Nephron (organoid): ENCODE measurements at regions not wholly inside any gene's neighbourhood (a gene's known extent, or its start where the extent isn't known, plus 50 kb on each side); places are given as distances from the start of the nearest gene placed in this dataset.

Experiments
- H3K27ac Mint-ChIP-seq, 3 experiments: 2 replicates each; pipeline ENCODE4 v1.8.0; 2020; ENCODE audit warnings: mixed read lengths in 3 of 3, mild to moderate bottlenecking in 2 of 3, moderate library complexity in 1 of 3
- H3K27me3 Mint-ChIP-seq: 2 replicates; pipeline ENCODE4 v1.8.0; 2021; ENCODE audit warnings: low read depth, mild to moderate bottlenecking, moderate library complexity, mixed read lengths
- H3K36me3 Mint-ChIP-seq: 2 replicates; pipeline ENCODE4 v1.8.0; 2020; ENCODE audit warnings: low read depth, mixed read lengths
- H3K4me1 Mint-ChIP-seq: 2 replicates; pipeline ENCODE4 v1.8.0; 2020; ENCODE audit warnings: mixed read lengths
- H3K4me3 Mint-ChIP-seq, 3 experiments: 2 replicates each; pipeline ENCODE4 v1.8.0; 2020; ENCODE audit warnings: mild to moderate bottlenecking in 3 of 3, mixed read lengths in 3 of 3, moderate library complexity in 2 of 3
- H3K9me3 Mint-ChIP-seq: 2 replicates; pipeline ENCODE4 v1.8.0; 2020; ENCODE audit warnings: mixed read lengths
- TF ChIP-seq, protein P1 (sequence below), 3 experiments: fragments of 200-600 bp; sonication (generic); IDR thresholded peaks; one replicate each; pipeline ENCODE4 v1.5.0; 2021; ENCODE audit warnings: antibody characterized with exemption in 3 of 3; ENCODE audit not compliant: unreplicated experiment in 3 of 3

DNA sequence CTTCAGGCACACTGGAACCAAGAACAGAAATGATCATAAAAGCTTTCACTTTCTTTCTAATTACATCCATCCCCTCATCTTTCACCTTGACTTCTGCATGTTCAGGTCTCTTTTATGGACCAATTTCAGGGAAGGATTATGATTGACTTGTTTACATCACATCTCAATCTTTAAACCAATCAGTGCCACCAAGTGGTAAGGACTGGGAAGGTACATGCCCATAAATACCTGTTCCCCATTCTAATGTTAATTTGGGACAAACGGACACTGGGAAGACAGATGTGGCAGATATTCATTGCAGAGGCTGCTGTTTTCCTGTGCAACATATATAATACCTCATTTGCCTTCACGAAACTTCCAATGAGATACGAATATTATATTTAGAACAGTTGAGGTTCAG, 978.1 kb downstream of the GALC start:
- H3K27me3 Mint-ChIP-seq = no peaks in the 10 kb centered on the region
- H3K27ac Mint-ChIP-seq = no peak overlapping the region
- no peaks in the 10 kb centered on the region for H3K36me3 Mint-ChIP-seq
- H3K9me3 Mint-ChIP-seq = peaks cover 6% of the 10 kb centered on the region
- H3K4me1 Mint-ChIP-seq = no peaks in the 10 kb centered on the region
- TF ChIP-seq, protein P1, sequence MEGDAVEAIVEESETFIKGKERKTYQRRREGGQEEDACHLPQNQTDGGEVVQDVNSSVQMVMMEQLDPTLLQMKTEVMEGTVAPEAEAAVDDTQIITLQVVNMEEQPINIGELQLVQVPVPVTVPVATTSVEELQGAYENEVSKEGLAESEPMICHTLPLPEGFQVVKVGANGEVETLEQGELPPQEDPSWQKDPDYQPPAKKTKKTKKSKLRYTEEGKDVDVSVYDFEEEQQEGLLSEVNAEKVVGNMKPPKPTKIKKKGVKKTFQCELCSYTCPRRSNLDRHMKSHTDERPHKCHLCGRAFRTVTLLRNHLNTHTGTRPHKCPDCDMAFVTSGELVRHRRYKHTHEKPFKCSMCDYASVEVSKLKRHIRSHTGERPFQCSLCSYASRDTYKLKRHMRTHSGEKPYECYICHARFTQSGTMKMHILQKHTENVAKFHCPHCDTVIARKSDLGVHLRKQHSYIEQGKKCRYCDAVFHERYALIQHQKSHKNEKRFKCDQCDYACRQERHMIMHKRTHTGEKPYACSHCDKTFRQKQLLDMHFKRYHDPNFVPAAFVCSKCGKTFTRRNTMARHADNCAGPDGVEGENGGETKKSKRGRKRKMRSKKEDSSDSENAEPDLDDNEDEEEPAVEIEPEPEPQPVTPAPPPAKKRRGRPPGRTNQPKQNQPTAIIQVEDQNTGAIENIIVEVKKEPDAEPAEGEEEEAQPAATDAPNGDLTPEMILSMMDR (IDR thresholded peaks at IDR 0.05; ENCODE audit: unreplicated experiment in 3 of 3) = no peak
- H3K4me3 Mint-ChIP-seq = no peak overlapping the region

DNA sequence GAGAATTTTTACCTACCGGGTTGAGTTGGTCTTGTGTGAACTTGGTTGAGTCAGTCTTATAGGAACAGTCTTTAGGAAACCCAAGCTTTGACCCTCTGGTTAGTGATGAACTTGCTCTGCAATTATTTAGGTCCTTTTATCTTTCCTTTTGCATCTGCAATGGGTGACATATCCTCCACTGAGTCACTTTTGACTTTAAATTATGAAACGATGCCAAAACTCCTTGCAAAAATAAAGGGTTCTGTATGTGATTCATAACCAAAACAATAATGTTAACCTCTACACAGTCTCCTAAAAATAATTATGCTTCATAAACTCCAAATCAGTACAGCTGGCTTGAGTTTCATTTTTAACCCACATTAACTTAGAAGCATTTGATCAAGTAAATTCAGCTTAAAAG, 979.4 kb downstream of the GALC start:
- H3K9me3 Mint-ChIP-seq = peaks cover 7% of the 10 kb centered on the region
- TF ChIP-seq, protein P1 (IDR thresholded peaks at IDR 0.05; ENCODE audit: unreplicated experiment in 3 of 3) = no peak
- H3K4me1 Mint-ChIP-seq = no peaks in the 10 kb centered on the region
- no peak overlapping the region for H3K4me3 Mint-ChIP-seq
- no peaks in the 10 kb centered on the region for H3K27me3 Mint-ChIP-seq
- no peaks in the 10 kb centered on the region for H3K36me3 Mint-ChIP-seq
- peak overlapping the region; percentile 75 to 83 (median 81) for H3K27ac Mint-ChIP-seq

DNA sequence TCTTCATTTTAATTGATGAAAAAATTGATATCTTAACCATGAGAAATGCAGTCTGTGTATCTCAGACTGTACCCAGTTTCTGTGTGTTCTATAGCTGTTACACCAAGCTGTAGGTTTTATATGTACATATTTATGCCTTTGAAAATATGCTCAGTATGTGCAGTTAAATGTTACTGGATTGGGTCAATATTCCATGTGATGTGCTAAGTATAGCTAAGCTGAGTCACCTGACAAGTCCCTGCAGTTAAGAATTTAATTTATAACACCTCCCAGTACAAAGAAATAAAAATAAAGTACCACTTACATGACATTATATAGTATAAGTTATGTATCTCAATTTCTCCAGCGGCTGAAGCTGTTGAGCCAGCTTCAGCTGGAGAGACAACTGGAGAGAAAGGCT, 984.0 kb downstream of the GALC start:
- TF ChIP-seq, protein P1 (IDR thresholded peaks at IDR 0.05; ENCODE audit: unreplicated experiment in 3 of 3) = no peak
- H3K36me3 Mint-ChIP-seq = peaks cover 9% of the 10 kb centered on the region
- no peaks in the 10 kb centered on the region for H3K27me3 Mint-ChIP-seq
- peak overlapping the region in 2 of 3 experiments; percentile 1 to 7 for H3K27ac Mint-ChIP-seq
- H3K9me3 Mint-ChIP-seq = peaks cover 17% of the 10 kb centered on the region
- H3K4me3 Mint-ChIP-seq = no peak overlapping the region
- H3K4me1 Mint-ChIP-seq = peaks cover under 1% of the 10 kb centered on the region

DNA sequence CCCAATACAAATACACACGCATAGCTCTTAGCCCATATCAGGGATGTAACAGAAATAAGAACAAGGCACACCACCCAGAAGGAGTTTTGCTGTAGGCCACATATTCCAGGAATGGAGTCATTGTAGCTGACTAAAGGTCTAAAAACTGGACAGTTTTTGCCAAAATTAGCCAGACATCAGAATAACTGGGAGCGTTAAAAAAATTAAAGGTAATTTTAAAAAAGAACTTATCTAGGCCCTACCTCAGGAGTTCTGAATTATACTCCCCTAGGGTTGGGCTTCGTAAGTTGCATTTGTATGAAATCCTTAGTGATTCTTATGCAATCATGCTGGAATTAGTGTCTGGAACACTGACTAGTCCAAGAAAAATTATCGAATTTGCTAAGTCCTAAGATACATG, 987.7 kb downstream of the GALC start:
- Mint-ChIP-seq H3K4me3 (no peak overlapping the region), H3K4me1 (peaks cover 31% of the 10 kb centered on the region), H3K27me3 (no peaks in the 10 kb centered on the region), H3K9me3 (peaks cover 15% of the 10 kb centered on the region), H3K36me3 (peaks cover 9% of the 10 kb centered on the region), H3K27ac (peak overlapping the region in 1 of 3 experiments; percentile 37)
- TF ChIP-seq, protein P1 (IDR thresholded peaks at IDR 0.05; ENCODE audit: unreplicated experiment in 3 of 3) = no peak

DNA sequence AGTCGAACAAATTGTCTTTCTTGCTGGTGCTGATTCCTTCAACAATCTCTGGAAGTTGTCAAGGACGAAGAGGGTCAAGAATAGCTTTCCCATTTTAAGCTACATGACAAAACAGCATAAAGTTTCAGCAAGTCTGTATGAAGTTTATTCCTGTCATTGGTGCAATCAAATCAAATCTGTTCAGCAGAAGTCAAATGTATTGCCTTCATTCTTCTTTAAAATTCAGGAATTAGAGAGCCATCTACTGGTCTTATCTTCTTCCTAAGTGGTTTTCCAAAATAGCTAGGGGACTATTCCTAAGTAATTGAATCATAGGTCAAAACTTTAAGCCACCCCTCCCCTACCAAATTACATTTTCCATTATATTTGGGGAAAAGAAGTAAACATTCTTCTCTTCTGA, 990.2 kb downstream of the GALC start:
- no peaks in the 10 kb centered on the region for H3K27me3 Mint-ChIP-seq
- H3K9me3 Mint-ChIP-seq = peaks cover 6% of the 10 kb centered on the region
- H3K27ac Mint-ChIP-seq = peak overlapping the region; percentile 94 to 99 (median 97)
- peak overlapping the region; percentile 22 to 66 (median 65) for H3K4me3 Mint-ChIP-seq
- H3K4me1 Mint-ChIP-seq = peaks cover 37% of the 10 kb centered on the region
- TF ChIP-seq, protein P1 (IDR thresholded peaks at IDR 0.05; ENCODE audit: unreplicated experiment in 3 of 3) = peak in 2 of 3 experiments; percentile 31 to 56
- H3K36me3 Mint-ChIP-seq = peaks cover 4% of the 10 kb centered on the region

DNA sequence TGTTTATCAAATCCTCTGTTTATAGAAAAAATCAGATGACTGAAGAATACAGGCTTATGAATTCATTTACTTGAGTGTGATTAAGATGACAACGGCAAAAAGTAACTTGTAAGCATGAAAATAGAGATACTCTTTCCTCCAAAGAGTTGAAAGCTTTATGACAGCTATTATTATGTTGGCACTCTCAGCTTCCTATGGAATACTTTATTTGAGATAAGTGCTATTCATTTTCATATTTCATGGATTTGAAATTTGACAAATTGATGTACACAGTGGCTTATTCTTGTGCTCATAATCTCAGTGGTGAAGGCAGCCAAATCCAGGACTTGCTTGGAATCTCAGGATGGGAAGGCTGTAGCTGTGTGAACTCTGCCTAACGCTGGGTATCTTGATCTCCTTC, 991.6 kb downstream of the GALC start:
- Mint-ChIP-seq H3K27me3 (no peaks in the 10 kb centered on the region), H3K4me3 (peak overlapping the region in 1 of 3 experiments; percentile 36), H3K27ac (peak overlapping the region; percentile 94 to 99 (median 97)), H3K36me3 (no peaks in the 10 kb centered on the region), H3K9me3 (no peaks in the 10 kb centered on the region), H3K4me1 (peaks cover 37% of the 10 kb centered on the region)
- TF ChIP-seq, protein P1 (IDR thresholded peaks at IDR 0.05; ENCODE audit: unreplicated experiment in 3 of 3) = no peak
